GM11168 (cell line): ENCODE measurements at regions not wholly inside any gene's neighbourhood (a gene's known extent, or its start where the extent isn't known, plus 50 kb on each side); places are given as distances from the start of the nearest gene placed in this dataset.

ENCODE experiments used
- in situ Hi-C: fragments of 300-500 bp; cut with MboI; formaldehyde crosslinking; loops from one replicate; pipeline ENCODE4 v1.12.0; 2022; ENCODE audit warnings: low sequenced_read_pairs; ENCODE audit not compliant: unreplicated experiment

- in situ Hi-C loops: no loop called here
Observed at GRCh38 chr18:39403121-39403520, 1837.5 kb upstream of the CELF4 start.

GRCh38 chr18:39399662-39400061 lies 1834.1 kb upstream of the CELF4 start:
- in situ Hi-C loops: no loop called here

DNA sequence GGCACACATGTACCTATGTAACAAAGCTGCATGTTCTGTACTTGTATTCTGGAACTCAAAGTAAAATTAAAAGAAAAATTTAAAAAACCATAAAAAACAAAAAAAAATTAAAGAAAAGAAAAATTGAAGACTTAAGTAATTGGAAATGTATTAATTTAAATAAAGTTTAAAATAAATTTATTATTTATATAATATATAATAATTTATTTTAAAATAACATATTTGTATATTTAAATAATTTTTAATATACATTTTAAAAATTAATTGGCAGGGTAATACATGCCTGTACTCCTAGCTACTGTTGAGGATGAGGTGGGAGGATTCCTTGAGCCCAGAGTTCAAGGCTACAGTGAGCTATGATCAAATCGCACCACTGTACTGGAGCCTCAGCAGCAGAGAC lies 1830.6 kb upstream of the CELF4 start:
- in situ Hi-C loops: no loop called here

- in situ Hi-C loops: no loop called here
Observed at GRCh38 chr18:39389800-39390379, 1824.3 kb upstream of the CELF4 start.

DNA sequence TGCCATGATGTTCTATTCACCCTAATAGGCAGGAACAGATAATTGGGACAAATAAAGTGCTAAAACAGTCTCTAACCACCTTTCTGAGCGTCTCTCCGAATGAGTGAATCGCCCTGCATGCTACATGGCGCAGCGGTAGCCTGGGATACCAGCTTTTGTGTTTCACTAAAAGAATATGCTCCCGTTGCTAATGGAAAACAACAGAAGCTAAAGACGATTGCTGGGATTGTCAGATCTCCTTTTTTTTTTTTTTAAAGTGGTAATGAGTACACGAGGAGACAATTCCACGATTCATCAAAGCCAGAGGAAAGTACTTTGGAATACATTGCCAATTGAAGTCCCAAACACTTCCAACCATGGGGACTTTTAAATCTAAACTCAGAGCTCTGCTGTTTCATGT lies 1815.3 kb upstream of the CELF4 start:
- in situ Hi-C loops: no loop called here

DNA sequence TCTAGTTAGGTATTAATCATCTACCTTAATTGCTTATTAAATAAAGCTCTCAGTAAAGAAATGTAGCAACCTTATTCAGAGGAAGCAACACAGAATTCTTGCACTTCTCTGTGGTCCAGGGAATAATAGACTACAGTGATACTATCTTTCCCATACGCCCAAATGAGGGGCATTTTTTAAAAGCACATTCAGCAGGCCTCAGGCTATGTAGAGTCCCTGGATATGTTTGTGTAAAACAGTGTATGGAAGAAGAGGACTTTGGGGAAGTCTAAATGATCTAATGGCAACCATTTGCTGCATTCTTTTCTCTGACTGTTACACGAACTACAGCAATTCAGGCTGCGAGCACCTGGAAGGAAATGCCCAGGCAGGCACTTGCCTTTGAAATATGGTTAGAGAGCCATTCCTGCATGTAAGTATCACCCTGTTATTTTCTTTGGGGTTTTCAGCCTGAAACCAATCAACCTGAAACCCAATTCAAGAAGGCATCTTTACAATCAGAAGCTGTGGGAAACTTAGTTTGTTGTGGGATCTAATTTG lies 1814.7 kb upstream of the CELF4 start:
- in situ Hi-C loops: no loop called here

DNA sequence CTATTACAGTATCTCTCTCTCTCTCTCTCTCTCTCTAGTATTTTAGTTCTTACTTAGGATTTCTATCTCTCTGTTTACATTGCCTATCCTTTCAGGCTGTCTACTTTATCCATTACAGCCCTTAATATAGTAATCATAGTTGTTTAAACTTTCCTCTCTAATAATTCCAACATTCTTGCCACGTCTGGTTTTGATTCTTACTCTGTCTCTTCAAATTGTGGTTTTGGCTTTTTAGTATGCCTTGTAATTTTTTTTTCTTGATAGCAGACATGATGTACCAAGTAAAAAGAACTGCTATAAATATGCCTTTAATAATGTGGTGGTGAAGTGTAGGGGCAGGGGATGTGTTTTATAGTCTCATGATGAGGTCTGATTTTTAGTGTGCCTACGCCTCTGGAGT lies 1809.5 kb upstream of the CELF4 start:
- in situ Hi-C loops: no loop called here

DNA sequence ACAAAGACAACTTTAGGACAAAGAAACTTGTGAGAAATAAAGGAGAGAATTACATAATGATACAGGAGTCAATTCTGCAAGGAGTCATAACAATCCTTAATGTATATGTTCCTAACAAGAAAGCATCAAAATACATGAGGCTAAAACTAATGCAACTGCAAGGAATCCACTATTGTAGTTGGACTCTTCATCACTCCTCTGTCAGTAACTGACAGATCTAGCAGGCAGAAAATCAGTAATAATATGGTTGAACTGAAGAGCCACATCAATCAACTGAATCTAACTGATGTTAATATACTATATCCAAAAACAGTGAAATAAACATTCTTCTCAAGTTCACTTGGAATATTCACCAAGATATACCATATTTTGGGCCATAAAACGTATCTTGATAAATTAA lies 1806.4 kb upstream of the CELF4 start:
- in situ Hi-C loops: no loop called here

DNA sequence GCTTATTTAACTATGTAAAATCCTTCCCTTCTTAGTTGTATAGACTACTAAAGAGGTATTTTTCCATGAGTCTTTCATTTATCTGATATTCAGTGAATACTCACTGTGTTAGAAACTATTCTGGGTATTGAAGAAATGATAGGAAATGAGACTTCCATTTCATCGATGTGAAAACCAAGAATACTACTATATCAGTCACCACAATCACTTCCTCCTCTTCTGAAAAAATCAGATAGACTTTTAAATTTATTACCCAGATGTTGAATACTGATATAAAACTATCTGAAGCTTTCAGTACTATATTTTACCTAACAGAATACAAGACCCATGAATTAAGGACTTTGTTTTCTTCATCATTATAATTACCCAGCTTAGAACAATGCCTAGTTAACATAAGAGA lies 1801.1 kb upstream of the CELF4 start:
- in situ Hi-C loops: no loop called here

DNA sequence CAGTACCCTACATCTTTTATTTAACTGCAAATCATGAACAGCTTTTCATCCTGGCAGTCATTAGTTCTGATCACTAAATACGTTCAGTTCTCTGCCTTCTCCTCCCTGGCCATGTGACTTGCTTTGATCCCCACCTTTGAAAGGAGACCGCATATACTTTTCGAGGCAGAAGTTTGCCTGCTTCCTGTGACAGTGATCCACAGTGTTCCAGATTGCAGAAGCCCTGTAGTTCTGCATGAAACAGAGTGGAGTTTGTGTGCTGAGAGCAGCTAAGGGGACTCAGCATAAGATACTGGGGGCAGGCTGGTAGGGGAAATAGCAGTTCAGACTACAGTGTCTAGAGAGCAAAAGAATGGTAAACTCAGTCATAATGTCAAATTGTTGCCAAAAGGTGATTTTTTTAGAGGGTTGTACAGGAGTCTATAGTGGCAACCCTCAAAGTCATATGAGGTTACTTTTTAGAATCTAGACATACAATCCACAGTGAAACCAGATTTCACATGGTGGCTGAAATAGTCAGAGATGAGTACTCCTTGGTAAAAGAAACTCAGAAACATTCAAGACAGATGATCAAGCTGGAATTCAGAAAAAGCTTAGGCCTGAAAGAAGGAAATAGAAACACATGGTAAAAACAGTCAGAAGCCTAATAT lies 1800.4 kb upstream of the CELF4 start:
- in situ Hi-C loops: no loop called here

DNA sequence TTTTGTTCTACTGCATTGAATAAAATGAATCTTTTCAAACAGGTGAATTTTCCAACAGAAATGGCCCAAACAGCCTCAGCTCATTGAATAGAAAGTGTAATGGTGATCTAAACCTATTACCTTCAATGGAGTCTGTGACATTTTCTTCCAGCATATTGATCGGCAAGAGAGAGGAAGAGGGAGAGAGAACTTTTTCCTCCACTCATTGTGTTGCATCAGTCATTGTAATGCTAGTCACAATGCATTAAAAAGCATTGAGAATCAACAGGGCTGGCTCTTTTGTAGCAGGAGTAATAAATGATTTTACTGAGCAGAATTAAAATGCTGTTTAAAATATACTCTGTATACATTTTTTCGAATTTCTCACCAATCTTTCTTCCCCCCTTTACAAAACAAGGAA lies 1794.5 kb upstream of the CELF4 start:
- in situ Hi-C loops: no loop called here

DNA sequence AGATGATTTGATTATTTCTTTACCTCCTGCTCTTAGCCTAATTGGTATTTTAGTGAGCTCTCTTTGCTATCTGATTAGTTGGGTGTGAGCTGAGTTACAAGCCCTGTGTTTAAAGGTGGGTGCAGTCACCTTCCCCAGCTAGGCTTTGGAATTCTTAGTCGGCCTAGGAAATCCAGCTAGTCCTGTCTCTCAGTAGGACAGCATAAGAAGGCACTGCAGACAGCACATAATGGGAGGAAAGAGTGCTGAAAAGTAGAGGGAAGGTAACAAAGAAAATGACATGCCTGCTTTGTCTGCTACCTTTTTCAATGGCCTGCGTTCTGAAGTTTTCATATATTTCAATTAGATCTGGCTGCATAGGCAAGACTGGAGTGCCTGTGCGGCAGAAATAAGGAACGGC lies 1794.0 kb upstream of the CELF4 start:
- in situ Hi-C loops: no loop called here

GRCh38 chr18:39350945-39351344 lies 1785.3 kb upstream of the CELF4 start:
- in situ Hi-C loops: no loop called here

DNA sequence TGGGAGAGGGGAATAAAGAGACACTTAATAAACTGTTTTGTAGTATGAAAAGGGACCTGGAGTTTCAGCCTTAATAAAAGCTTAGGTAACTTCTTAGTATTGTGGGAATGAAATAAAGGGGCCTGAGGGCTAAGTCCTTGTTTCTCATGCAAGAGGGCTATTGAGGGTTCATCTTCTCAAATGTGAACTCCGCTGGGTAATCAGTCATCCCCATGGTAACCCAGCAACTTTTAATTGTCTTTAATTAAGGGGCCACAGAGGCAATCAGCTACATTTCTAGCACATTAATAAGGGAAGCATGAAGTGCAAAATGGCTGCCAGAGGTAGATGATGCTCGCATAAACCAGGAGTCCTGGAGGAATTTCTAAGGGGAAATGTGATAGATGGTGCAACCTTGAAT lies 1784.2 kb upstream of the CELF4 start:
- in situ Hi-C loops: no loop called here

GRCh38 chr18:39348757-39349156 lies 1783.2 kb upstream of the CELF4 start:
- in situ Hi-C loops: no loop called here

DNA sequence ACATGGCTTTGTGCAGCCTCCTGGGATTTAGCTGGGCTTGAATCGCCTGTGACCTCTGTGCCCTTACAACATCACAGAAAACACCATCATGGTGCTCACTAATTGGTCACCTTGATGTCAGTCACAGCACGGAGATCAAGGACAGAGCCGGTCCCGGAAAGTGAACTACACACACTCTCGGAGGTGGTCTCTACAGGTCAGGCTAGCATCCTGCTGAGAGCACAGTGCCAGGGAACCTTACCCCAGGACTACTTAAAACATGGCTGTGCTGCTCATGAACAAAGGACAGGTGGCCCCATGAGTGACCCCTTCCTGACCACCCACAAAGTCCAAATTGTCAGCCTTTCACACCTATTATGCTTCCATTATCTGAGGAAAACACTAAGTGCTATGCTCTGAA lies 1782.1 kb upstream of the CELF4 start:
- in situ Hi-C loops: no loop called here

GRCh38 chr18:39346916-39347315 lies 1781.3 kb upstream of the CELF4 start:
- in situ Hi-C loops: no loop called here

DNA sequence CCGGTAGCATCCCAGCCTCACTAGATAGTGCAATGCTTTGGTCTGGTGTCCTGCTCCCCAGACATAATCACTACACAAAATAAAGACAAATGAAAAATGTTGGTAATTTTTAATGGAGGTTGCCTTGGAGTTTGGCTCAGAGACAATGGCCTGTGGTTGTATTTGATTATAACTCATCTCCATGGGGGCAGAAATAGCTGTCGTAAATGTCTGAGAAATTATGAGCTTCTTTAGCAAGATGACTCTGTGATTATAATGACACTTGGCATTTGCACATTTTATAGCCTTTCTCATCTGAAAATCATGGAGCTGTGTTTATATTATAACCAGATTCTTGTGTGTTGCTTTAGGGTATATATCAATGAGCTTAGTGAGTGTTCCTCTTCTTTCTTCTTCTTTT lies 1779.7 kb upstream of the CELF4 start:
- in situ Hi-C loops: no loop called here

- in situ Hi-C loops: no loop called here
Observed at GRCh38 chr18:39344487-39344886, 1778.9 kb upstream of the CELF4 start.

- in situ Hi-C loops: no loop called here
Observed at GRCh38 chr18:39341129-39341528, 1775.5 kb upstream of the CELF4 start.

DNA sequence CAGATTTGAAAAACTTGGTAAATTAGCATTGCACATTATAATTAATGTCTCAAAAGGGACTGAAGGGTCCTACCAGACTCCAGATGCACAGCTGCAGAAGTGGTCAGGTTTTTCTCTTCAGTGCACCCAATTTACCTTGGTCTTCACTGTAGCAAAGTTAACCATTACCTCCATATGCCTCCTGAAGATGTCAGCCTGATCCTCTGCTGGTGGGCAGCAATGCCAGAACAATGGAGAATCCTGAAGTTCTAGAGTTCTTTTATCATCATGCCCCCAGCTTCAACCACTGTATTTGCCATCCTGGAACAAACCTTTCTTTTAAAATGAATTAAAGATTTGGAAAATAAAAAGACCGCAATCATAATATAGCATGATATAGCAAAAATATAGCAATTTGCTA lies 1774.8 kb upstream of the CELF4 start:
- in situ Hi-C loops: no loop called here
